ENCODE measurements at regions not wholly inside any gene's neighbourhood (a gene's known extent, or its start where the extent isn't known, plus 50 kb on each side); places are given as distances from the start of the nearest gene placed in this dataset.

DNA sequence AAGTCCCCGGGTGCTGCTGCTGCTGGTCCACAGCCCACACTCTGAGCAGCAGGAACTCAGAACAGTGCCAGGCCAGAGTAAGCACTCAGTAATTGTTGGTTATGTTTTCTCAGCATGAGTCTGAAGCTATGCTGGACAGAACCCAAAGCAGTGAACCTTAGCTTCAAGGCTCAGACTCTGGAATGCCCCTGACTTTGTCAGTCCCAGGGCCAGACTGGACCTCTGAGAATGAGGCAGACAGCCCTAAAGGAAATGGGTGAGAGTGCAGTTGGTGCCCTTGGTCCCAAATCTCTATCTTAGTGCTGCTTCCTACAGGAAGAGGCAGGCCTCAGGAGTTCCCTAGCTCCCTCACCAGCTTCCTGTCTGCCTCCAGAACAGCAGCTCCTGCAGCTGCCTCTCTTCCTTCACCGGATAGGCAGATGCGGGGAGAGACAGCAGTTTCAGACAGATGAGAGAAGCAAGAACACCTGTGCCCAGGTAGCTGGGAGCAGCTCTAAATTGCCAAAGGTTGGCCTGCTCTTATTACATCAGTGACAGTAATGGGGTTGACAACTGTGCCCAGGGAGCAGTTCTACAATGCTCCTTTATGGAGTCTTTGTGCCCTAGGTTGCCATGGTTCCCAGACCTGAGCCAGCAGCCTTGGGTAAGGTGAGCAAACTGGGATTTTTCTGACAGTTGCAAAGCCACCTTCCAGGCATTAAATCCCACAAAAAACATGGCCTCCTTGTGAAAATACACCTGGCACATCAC is 82.2 kb upstream of the CXCL14 start:
- Histone ChIP-seq H3K4me1 (ENCODE audit: control insufficient read depth in 2 of 3, insufficient read depth in 2 of 3, low read depth in 1 of 3, low read length in 3 of 3) (peaks cover 0 to 43% (median 27%) of the 10 kb centered on the region in 3 donors), H3K9me3 (ENCODE audit: control insufficient read depth in 2 of 3, insufficient read depth in 1 of 3, low read length in 3 of 3) (no peaks in the 10 kb centered on the region), H3K4me3 (ENCODE audit: low read length in 3 of 3) (no peak overlapping the region), H3K36me3 (ENCODE audit: control insufficient read depth in 2 of 3, insufficient read depth in 3 of 3, low read length in 3 of 3) (no peaks in the 10 kb centered on the region), H3K27ac (ENCODE audit: low read depth in 2 of 2, low read length in 2 of 2) (peak overlapping the region; percentile 86 to 87), H3K27me3 (ENCODE audit: control insufficient read depth, insufficient read depth, low read length) (no peaks in the 10 kb centered on the region), H3K9ac (ENCODE audit: low read length in 3 of 3) (peak overlapping the region in 1 of 3 donors; percentile 36)
- FAIRE-seq (peak; percentile 3), DNase-seq (peak in 4 of 5 donors; percentile 15 to 75 (median 43))
- TF ChIP-seq, protein P1, sequence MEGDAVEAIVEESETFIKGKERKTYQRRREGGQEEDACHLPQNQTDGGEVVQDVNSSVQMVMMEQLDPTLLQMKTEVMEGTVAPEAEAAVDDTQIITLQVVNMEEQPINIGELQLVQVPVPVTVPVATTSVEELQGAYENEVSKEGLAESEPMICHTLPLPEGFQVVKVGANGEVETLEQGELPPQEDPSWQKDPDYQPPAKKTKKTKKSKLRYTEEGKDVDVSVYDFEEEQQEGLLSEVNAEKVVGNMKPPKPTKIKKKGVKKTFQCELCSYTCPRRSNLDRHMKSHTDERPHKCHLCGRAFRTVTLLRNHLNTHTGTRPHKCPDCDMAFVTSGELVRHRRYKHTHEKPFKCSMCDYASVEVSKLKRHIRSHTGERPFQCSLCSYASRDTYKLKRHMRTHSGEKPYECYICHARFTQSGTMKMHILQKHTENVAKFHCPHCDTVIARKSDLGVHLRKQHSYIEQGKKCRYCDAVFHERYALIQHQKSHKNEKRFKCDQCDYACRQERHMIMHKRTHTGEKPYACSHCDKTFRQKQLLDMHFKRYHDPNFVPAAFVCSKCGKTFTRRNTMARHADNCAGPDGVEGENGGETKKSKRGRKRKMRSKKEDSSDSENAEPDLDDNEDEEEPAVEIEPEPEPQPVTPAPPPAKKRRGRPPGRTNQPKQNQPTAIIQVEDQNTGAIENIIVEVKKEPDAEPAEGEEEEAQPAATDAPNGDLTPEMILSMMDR (IDR thresholded peaks at IDR 0.05; ENCODE audit: borderline replicate concordance, extremely low read depth, insufficient read depth): no peak
- intact Hi-C loops (cut with DNase I): no loop called here

DNA sequence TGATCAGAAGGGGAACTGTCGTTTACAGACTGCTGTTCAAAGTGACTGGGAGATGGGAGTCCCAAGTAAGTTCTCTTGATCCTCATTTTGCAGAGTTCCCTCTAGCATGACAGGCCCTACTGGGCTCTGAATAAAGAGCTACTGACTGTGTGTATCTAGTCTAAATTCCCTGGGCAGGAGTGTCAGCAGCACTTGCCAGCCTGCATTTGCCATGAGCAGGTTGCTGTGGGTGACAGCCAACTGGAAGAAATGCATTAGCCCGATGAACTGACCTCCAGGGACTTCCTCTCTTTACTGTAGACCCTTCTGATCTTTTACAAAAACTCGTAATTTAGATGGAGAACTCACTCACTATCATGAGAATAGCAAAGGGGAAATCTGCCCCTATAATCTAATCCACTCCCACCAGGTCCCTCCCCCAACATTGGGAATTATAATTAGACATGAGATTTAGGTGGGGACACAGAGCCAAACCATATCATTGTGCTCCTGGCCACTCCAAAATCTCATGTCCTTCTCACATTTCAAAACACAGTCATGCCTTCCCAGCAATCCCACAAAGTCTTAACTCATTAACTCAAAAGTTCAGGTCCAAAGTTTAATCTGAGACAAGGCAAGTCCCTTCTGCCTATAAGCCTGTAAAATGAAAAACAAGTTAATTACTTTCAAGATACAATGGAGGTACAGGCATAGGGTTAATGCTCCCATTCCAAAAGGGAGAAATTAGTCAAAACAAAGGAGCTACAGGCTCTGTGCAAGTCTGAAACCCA is 78.9 kb upstream of the CXCL14 start:
- Histone ChIP-seq H3K4me1 (ENCODE audit: control insufficient read depth in 2 of 3, insufficient read depth in 2 of 3, low read depth in 1 of 3, low read length in 3 of 3) (peaks cover 0 to 39% (median 26%) of the 10 kb centered on the region in 3 donors), H3K9me3 (ENCODE audit: control insufficient read depth in 2 of 3, insufficient read depth in 1 of 3, low read length in 3 of 3) (no peaks in the 10 kb centered on the region), H3K4me3 (ENCODE audit: low read length in 3 of 3) (no peak overlapping the region), H3K27me3 (ENCODE audit: control insufficient read depth, insufficient read depth, low read length) (no peaks in the 10 kb centered on the region), H3K36me3 (ENCODE audit: control insufficient read depth in 2 of 3, insufficient read depth in 3 of 3, low read length in 3 of 3) (no peaks in the 10 kb centered on the region), H3K27ac (ENCODE audit: low read depth in 2 of 2, low read length in 2 of 2) (peak overlapping the region; percentile 79 to 85), H3K9ac (ENCODE audit: low read length in 3 of 3) (no peak overlapping the region)
- no peak for FAIRE-seq
- intact Hi-C loops (cut with DNase I): no loop called here
- DNase-seq: peak in 2 of 5 donors; percentile 51 to 65
- TF ChIP-seq, protein P1 (IDR thresholded peaks at IDR 0.05; ENCODE audit: borderline replicate concordance, extremely low read depth, insufficient read depth): no peak

DNA sequence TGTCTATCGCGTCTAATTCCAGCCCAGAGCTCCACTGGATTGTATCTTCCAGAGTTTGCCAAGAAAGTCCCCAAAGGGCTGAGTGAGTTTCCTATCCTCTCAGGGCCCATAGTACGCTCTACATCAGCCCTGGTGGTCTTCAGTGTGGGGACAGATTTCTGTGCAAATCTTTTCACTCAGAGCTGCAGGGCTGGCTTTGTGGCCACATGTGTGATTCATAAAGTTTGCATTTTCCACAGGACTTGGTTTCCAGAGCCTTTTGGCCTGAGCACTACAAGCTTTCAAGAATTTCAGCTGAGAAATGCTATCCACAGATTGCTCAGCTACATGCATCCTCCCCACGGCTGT is 76.7 kb upstream of the CXCL14 start:
- no peaks in the 10 kb centered on the region for H3K27me3 ChIP-seq (ENCODE audit: control insufficient read depth, insufficient read depth, low read length)
- H3K4me1 ChIP-seq (ENCODE audit: control insufficient read depth in 2 of 3, insufficient read depth in 2 of 3, low read depth in 1 of 3, low read length in 3 of 3): peaks cover 0 to 25% (median 12%) of the 10 kb centered on the region in 3 donors
- FAIRE-seq: no peak
- TF ChIP-seq, protein P1 (IDR thresholded peaks at IDR 0.05; ENCODE audit: borderline replicate concordance, extremely low read depth, insufficient read depth): no peak
- H3K9me3 ChIP-seq (ENCODE audit: control insufficient read depth in 2 of 3, insufficient read depth in 1 of 3, low read length in 3 of 3): no peaks in the 10 kb centered on the region
- DNase-seq: peak in 1 of 5 donors; percentile 1
- H3K4me3 ChIP-seq (ENCODE audit: low read length in 3 of 3): no peak overlapping the region
- H3K27ac ChIP-seq (ENCODE audit: low read depth in 2 of 2, low read length in 2 of 2): no peak overlapping the region
- no peak overlapping the region for H3K9ac ChIP-seq (ENCODE audit: low read length in 3 of 3)
- H3K36me3 ChIP-seq (ENCODE audit: control insufficient read depth in 2 of 3, insufficient read depth in 3 of 3, low read length in 3 of 3): no peaks in the 10 kb centered on the region
- intact Hi-C loops (cut with DNase I): no loop called here

Data from kidney (tissue), 13 donors.